COR-L47 (cell line): ENCODE measurements at regions not wholly inside any gene's neighbourhood (a gene's known extent, or its start where the extent isn't known, plus 50 kb on each side); places are given as distances from the start of the nearest gene placed in this dataset.

Experiments used
- DNase-seq: peaks from one replicate; lab custom pipeline; 2025; lab: John Stamatoyannopoulos, UW

DNA sequence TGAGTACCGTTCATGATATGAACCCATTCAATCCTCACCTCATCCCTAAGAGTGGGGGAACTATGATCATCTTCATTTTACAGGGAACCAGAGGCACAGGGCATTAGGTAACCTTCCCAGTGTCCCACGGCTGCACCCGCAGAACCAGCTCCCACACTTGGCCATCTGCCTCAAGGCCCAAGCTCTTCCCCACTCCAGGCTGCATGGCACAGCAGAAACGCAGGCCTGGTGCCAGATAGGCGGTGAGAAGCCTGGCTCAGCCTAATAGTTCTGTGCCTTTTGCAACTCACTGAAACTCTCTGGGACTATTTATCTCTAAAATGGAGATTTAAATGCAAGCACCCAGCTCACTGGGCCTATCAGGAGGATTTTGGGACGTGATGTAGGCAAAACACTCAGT lies 90.8 kb upstream of the ZNF618 start:
- no peak for DNase-seq

DNA sequence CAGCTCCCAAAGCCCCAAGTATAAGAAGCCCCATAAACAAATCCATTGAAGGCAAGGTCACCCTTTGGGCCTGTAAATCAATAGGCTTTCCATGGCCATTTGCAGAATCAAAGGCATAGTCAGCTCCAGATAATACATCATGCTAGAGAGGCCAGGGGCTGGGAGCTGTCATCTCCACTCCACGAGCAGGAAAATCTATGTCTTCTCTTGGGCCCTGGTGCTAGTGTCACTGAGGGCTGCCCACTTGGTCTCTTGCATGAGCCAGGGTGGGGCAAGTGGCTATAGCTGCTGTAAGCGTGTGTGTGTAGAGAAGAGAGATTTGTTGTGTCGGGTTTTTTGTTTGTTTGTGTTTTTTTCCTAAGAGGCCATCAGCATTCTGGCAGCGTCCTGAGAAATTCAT lies 90.0 kb upstream of the ZNF618 start:
- no peak for DNase-seq

DNA sequence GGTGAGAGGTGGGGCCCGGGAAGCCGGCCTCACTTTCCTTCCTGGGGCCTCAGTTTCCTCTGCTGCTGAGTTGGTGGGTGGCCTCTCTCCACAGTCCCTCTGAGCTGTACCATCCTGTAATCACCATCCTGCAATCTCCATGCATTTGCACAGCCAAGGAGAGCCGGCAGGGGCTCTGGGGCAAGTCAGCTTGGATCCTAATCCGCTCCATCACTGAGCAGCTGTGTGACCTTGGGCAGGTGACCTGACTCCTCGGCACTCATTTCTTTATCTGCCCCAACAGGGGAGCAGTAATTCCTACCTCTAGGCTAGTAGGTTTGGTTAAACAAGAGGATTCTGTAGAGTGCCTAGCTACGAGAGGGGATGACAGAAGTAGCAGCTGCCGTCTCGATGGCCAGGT lies 88.2 kb upstream of the ZNF618 start:
- no peak for DNase-seq

DNA sequence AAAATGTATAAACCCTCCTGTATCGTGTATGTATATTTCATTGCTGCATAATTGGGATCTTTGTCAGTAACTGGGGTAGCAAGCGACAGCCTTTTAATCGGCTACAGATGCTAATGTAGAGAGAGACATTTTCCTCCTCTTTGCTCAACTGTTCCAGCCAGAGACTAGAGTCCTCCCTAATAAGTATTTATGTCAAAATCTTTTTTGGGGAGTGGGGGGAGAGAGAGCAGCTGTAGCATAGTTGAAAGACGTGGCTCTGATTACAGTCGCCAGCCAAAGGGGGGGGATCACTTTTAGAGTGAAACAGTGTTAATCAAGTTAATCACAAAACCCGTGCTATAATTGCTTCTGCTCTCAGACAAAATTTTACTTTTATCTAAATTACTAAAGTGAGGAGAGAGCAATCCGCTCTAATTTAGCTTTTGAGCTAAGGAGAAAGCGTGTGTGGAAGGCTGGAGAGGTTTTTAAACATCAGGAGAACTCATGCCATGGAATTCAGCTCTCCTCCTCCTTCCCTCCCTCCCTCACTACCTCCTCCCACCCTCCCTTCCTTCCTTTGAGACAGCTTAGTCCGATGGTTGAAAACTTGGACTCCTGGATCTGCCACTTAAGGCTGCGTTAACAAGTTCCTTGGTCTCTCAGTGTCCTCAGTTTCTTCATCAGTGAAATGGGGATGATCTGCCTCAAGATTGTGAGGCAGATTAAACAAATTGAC lies 87.3 kb upstream of the ZNF618 start:
- no peak for DNase-seq

DNA sequence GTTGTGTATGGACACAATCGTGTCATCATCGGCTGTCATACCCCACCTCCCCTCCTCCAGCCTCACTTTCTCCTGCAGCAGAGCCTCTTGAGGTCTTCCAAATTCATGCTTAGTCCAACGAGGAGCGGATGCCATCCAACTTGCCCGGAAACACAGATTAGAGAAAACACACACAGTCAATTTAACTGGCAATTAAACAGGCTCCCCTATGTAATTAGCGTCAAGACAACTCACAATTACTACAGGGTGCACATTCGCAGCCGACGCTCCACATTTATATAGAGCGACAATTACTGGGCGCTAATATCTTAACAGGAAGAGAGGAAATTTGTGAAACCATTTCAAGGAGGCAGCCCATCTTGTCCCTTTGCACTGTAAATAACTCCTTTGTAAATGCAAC lies 86.0 kb upstream of the ZNF618 start:
- peak; percentile 33 for DNase-seq

DNA sequence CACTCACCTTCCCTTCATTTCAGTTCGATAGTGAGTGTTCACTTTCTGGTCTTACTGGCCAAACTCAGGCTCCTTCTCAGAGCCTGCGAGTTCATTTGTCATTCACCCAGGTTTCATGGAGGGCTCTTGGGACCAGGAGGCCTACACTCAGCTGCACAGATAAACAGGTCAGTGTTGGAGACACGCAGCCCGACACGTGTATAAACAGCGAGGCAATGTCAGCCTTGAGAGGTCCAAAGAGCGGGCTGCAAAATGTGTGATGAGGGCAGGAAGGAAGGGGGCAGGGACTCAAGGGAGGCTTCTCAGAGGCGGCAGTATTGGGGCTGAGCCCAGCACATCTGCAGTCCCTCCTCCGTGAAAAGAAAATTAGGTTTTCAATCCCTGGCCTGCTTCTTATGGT lies 82.6 kb upstream of the ZNF618 start:
- DNase-seq, result no peak

DNA sequence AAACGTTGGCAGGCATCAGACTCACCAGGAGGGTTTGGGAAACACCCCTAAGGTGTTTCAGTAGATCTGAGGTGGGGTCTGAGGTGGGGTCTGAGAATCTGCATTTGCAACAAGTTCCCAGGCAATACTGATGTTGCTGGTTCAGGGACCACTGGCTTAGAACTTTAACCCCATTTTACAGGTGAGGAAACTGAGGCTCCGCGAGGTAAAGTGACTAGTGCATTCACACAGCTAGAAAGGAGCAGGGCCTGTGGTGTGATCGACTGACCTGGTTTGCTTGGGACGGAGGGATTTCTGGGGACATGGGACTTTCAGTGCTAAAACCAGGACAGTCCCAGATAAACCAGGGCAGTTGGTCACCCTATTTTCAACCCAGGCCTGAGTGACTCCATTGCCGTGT lies 81.4 kb upstream of the ZNF618 start:
- no peak for DNase-seq

DNA sequence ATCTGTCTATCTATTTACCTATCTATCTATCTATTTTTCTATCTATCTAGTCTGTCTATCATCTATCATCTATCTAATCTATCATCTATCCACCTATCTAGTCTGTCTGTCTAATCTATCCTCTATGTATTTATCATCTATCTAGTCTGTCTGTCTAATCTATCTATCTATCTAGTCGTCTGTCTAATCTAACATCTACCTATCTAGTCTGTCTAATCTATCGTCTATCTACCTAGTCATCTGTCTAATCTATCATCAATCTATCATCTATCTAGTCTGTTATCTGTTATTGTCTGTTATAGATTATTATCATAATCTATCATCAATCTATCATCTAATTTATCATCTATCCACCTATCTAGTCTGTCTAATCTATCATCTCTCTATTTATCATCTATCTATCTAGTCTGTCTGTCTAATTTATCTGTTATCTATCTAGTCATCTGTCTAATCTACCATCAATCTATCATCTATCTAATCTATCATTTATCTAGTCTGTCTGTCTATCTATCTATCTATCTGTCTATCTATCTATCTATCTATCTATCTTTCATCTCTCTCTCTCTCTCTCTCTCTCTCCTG lies 80.2 kb upstream of the ZNF618 start:
- no peak for DNase-seq

DNA sequence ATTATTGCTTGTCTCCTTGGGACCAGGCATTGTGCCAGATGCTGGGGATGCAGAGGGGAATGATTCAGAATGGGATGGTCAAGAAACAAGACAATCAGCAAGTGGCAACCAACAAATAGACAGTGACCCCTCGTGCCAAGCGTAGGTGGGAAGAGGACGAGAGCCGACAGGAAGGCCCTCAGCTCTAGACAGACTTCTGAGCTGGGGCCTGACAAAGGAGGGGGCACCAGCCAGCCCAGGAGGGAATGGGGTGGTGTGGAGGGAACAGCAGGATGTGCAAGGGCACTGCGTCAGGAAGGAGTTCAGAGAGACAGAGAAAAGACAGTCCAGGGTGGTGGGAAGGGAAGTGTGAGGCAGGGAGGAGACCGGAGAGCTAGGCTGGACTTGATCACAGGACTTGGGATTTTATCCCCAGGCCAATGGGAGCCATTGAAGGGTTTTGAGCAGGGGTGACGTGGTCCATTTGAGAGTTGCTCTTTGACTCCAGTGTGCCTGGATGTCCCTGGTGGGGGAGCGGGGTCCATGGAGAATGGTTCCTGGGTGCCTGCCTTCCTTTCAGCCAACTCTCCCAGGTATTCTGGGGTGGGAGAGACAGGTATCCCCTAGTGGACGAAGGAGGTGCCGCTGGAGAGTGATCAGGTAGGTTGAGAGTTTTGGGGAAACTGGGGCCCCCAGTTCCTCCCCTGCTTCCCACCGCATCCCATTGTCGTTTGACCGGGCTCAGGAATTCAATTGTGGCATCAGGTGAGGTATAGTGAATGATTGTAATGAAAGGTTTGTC lies 79.3 kb upstream of the ZNF618 start:
- DNase-seq, result no peak

DNA sequence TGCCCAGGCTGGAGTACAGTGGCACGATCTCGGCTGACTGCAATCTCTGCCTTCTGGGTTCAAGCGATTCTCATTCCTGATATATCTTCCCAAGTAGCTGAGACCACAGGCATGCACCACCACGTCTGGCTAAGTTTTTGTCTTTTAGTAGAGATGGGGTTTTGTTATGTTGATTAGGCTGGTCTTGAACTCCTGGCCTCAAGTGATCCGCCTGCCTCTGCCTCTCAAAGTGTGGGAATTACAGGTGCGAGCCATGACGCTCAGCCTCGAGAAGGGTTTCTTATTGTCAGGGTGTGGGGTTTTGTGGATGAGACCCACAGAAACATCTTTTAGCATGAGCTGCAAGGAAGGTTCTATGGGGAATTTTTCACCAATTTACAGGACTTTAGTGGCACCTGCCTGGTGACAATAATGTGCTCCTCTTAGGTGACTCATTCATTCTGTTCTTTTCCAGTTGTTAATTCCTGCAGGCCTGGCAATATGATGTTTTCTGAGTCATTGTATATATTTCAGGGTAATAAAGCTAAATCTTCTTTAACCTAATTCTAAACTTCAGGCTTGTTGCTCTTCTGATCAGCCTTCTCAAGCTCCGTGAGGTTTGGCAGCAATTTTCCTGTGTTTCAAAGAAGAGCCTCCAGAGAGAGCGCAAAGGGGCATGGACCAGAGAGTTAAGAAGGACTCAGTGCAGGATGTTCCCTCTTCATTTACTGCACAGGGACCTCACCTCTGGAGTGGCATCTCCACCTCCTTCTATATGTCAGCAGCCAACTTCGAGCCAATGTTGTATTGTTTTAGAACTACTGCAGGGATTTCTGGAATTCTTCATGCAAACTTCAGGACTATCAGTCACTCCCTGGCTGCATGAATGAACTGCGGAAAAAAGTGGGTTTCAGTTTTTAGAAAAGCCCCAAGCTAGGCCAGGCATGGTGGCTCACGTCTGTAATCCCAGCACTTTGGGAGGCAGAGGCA lies 77.8 kb upstream of the ZNF618 start:
- no peak for DNase-seq

DNA sequence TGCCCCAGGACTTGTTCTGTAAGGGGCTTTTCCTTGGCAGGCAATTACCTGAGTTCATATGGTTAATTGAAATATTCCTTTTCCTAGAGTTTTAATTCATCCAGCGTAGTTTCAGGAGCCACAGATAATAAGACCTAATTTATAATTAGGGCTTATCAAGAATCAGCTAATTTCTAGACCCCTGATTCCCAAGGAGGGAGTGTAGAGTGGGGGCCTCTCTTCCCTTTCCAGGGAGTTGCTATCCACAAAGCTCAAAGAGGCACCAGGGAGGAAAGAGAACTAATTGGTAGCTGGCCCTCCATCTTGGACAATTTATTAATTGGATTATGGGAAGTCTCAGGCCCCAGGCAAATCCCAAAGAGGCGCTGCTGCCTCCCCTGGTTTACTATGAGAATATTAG lies 75.8 kb upstream of the ZNF618 start:
- no peak for DNase-seq

DNA sequence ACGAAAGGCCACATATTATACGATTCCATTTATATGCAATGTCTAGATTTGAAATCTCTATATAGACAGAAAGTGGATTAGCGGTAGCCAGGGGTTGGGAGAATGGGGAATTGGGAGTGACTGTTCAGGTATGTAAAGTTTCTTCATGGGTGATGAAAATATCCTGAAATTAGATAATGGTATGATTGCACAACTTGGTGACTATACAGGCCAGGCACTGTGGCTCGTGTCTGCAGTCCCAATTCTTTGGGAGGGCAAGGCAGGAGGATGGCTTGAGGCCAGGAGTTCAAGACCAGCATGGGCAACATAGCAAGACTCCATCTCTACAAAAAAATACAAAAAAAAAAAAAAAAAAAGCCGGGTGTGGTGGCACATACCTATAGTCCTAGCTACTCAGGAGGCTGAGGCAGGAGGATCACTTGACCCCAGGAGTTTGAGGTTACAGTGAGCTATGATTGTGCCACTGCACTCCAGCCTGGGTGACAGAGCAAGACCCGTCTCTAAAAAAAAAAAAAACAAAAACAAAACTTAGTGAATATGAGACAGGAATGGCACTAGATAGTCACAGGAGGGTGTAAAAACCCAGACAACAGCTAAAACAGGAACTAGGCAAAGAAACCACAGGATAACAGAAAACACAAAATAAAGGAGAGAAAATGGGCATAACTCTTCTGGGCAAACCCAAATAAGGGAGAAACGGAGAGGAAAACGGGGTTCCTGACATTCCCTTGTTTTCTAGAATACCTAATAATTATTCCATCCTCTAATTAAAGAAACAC lies 72.1 kb upstream of the ZNF618 start:
- no peak for DNase-seq

DNA sequence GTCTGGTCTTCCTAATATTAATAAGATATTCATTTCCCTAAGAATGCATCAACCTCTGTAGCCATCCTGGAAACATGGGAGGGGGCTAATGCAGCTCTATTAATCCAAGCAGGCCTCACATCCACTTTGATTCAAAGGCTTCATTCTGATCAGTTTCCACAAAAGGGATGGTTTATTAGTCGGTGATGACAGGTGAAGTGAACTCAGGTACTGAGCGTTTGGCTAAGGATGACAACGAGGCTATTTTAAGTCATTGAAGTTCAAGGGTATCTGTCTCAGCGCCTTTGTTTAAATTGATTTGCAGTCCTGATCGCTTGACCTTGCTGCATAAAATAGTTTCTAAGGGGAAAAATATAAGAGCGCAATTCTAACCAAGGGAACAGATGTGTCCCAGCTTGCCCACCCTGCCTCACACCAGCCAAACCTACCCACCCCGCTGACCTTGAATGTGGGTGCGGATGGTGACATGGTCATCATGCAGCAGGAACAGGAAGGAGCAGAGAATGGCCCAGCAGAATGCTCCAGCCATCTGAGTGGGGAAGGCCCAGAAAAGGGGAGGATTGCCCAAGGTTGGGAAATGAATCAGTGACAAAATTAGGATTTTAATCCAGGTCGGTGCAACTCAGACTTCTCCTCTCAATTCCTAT lies 70.5 kb upstream of the ZNF618 start:
- DNase-seq, result no peak

DNA sequence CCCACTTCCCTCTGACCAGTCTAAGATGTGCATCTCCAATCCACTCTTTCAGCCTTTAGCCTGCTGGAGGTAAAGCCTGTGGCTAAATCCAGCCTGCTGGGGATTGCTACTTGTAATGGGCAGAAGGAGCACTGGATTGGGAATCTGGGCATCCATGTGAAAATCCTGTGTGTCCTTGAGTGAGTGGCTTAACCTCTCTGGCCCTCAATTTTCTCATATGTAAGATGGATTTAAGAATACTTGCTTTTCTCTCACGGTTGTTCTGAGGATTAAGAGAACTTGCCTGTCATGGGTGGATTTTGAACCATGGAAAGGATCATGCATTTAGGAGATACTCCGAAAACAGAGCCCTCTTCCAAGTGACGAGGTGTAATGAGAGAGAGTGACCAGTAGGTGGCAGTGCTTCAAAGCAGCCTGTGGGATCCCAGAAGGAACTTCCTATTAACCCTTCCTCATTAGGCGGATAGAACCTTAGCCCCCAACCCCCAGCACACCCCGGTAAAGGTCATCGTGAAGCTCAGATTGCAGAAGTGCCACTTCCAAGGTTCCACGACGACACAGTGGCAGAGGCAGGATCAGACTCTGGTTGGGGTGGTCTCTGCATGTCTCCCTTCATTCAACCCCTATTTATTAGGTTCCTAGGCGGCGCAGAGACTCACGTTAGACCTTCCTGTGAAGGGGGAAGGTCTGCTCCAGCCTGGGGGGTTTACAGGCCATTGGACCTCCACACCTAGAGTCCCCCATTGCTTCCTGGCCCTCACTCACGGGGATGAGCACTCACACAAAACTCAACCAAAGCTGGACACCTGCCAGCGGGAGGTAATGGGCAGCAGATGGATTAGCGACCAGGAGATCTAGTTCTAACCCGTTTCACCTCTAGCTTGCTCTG lies 68.7 kb upstream of the ZNF618 start:
- DNase-seq, result no peak

DNA sequence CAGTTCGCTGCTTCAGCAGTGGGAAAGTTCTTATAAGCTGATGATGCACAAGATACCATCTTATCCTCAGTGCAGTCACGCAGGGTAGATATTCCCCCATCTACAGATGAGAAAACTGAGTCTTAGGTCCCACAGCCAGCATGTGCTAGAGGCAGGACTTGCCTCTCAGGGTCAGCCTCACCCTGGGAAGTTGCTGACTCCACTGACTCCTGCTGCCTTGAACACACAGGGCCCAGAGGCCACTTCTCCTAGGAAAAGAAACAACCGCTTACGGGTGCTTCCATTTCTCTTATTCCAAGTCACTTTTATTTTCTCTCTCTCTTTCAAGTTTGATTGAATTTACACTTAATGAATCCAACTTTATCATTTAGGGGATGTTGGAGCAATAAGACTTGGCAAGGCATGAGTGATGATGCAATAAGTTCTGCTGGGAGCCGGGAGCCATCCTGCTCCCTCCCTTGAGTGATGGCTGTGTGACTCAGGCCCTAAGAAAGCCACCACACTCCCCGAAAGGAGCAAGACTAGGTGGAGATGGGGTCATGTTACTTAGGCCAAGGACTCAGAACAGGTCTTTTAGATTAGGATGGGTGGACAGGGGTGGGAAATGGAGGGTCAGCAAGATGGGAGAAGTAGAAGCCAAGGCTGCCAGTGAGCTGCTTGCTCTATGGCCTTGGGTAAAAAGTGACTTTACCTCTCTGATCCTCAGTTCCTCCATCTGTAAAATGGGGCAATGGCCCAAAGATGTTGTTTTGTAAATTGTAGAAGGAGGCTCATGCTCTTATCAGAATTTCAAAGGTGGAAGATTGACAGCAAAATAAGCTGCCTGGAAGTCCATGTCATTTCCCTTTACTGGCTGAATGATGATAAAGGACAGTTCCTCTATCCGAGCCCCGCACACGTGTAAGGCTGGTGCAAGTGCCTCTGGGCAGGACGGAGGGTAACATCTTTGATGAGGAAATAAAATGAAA lies 67.4 kb upstream of the ZNF618 start:
- DNase-seq, result no peak

DNA sequence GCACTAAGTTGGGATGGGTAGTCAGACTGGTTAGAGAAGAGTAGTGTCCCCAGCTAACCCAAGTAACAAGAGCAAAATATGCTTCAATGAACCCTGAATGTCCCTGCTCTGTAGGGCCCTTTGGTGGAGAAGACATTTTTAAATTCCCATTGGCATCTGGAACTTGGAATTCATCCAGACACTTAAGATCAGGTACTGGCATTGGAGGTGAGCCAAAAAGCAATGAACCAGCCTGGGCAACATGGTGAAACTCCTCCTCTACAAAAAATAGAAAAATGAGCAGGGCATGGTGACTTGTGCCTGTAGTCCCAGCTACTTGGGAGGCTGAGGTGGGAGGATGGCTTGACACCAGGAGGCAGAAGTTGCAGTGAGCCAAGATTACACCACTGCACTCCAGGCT lies 58.9 kb upstream of the ZNF618 start:
- no peak for DNase-seq

DNA sequence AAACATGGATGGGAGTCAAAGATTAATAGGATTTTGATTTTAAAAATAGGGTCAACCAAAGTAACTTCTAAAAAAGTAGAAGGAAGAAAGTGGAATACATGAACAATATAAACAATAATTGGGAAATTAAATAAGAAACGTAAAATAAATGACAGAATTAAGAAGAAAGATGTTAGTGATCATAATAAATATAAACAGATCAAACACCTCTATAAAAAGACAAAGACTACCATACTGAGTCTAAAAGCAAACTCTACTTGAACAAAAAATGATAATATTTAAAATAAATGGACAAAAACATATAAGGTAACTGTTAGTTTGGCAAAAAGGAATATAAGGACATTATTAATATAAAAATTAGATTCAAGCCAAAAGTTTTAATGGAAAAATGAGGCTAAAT lies 57.7 kb upstream of the ZNF618 start:
- DNase-seq, result no peak

DNA sequence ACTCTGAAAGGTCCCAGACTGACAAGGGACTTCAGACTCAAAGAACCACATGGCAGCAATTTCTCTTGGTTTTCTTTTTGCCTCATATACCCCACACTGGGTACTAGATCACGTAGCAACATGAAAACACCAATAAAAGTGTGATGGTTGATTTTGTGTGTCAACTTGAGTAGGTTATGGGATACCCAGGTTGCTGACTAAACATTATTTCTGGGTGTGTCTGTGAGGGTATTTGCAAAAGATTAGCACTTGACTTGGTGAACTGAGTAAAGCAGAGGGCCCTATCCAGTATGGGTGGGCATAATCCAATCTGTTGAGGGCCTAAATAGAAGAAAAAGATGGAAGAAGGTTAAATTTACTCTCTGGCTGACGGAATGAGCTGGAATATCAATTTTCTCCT lies 53.8 kb upstream of the ZNF618 start:
- DNase-seq, result no peak

DNA sequence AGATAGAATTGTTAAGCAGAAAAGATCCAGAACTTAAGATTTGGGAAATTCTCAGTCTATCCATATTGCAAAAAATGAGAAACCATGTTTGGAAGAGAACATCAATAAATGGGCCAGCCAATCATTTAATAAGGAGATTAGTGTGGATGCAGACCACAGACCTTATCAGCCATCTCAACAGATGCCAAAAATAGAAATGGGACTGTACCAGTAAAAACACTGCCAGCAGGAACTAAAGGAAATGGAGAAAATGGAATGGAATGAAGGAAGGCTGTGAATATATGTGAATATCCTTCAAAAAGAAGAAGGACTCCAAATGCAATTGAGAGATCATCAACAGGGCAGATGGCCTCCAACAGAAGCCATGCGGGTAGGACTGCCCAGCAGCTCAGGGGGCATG lies 52.7 kb upstream of the ZNF618 start:
- no peak for DNase-seq
